ENCODE measurements at regions not wholly inside any gene's neighbourhood (a gene's known extent, or its start where the extent isn't known, plus 50 kb on each side); places are given as distances from the start of the nearest gene placed in this dataset.

DNA sequence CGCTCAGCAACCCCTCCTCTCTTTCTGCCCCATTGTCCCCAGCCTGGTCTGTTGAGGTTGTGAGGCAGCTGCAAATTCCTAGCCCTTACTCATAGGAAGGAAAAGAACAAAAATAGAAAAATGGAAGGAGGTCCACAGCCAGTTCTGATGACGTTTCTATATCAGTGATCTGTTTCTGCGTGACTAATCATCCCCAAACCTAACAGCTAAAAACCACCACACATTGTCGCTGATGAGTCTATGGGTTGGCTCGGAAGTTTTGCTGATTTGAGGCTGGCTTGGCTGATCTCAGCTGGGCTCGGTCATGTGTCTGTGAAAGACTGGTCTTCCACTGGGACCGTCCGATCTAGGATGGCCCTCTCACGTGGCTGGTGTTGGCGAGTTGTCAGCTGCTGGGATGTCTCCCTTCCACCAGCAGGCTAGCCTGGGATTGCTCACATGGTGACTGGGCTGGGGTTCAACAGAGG, 200.6 kb upstream of the ZNF618 start:
- Histone ChIP-seq H3K36me3 (ENCODE audit: control insufficient read depth in 4 of 4, insufficient read depth in 4 of 4, low read length in 3 of 4) (no peaks in the 10 kb centered on the region), H3K27ac (ENCODE audit: insufficient read depth in 1 of 2, low read depth in 1 of 2, low read length in 2 of 2, poor library complexity in 1 of 2, severe bottlenecking in 2 of 2) (no peak overlapping the region), H3K4me1 (ENCODE audit: control extremely low read depth in 1 of 4, control insufficient read depth in 4 of 4, insufficient read depth in 4 of 4, low read length in 3 of 4) (peaks cover 0 to 6% (median 5%) of the 10 kb centered on the region in 4 experiments), H3K9me3 (ENCODE audit: control extremely low read depth in 1 of 5, control insufficient read depth in 4 of 5, insufficient read depth in 2 of 5, low read depth in 1 of 5, low read length in 4 of 5) (no peaks in the 10 kb centered on the region), H3K27me3 (replicated peaks in 2 of 5; ENCODE audit: control insufficient read depth in 4 of 5, insufficient read depth in 5 of 5, low read length in 4 of 5) (peaks cover 0 to 3% (median 0%) of the 10 kb centered on the region in 5 experiments), H3K4me3 (ENCODE audit: control insufficient read depth in 1 of 7, extremely low read depth in 1 of 7, insufficient read depth in 4 of 7, low read depth in 2 of 7, low read length in 6 of 7) (no peak overlapping the region)
- POLR2A ChIA-PET, result no interaction called here
- 87% methylated on average over 8 of the region's 10 CpGs for WGBS (ENCODE audit: insufficient coverage)
- peak in 2 of 3 donors; percentile 33 to 53 for DNase-seq
- CTCF ChIA-PET, result interaction anchor here (0.7 to 1.6 kb wide), 2 partner anchors 18 to 20 kb away, joined by 3 to 8 read pairs; no protein-coding TSS in a partner anchor

GRCh38 chr9:113677057-113677456, 199.1 kb upstream of the ZNF618 start:
- Histone ChIP-seq H3K36me3 (ENCODE audit: control insufficient read depth in 4 of 4, insufficient read depth in 4 of 4, low read length in 3 of 4) (no peaks in the 10 kb centered on the region), H3K4me3 (ENCODE audit: control insufficient read depth in 1 of 7, extremely low read depth in 1 of 7, insufficient read depth in 4 of 7, low read depth in 2 of 7, low read length in 6 of 7) (no peak overlapping the region), H3K4me1 (ENCODE audit: control extremely low read depth in 1 of 4, control insufficient read depth in 4 of 4, insufficient read depth in 4 of 4, low read length in 3 of 4) (peaks cover 0 to 6% (median 5%) of the 10 kb centered on the region in 4 experiments), H3K9me3 (ENCODE audit: control extremely low read depth in 1 of 5, control insufficient read depth in 4 of 5, insufficient read depth in 2 of 5, low read depth in 1 of 5, low read length in 4 of 5) (no peaks in the 10 kb centered on the region), H3K27ac (ENCODE audit: insufficient read depth in 1 of 2, low read depth in 1 of 2, low read length in 2 of 2, poor library complexity in 1 of 2, severe bottlenecking in 2 of 2) (no peak overlapping the region), H3K27me3 (replicated peaks in 2 of 5; ENCODE audit: control insufficient read depth in 4 of 5, insufficient read depth in 5 of 5, low read length in 4 of 5) (peaks cover 0 to 3% (median 0%) of the 10 kb centered on the region in 5 experiments)
- 52% methylated on average over 9 of the region's 9 CpGs for WGBS (ENCODE audit: insufficient coverage)
- POLR2A ChIA-PET, result no interaction called here
- no peak for DNase-seq
- CTCF ChIA-PET, result interaction anchor here (1.2 to 1.9 kb wide), 4 partner anchors 11 to 22 kb away, joined by 3 to 7 read pairs (median 3); no protein-coding TSS in a partner anchor

DNA sequence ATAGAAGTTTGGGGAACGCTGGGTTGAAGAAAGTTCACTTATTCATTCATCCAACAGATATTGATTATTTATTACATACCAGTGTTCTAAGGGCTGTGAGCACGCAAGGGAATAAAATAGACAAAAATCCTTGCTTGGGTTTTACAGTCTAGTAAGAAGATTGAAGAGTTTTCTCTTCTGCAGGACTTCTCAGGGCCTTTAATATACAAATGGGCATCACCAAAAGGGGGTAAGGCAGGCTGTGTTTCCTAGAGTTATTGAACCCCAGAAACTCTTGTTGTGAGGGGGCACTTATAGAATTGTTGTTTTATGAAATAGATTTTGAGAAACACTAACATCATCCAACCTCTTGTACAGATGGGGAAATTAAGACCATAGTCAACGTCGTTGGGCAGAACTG, 198.5 kb upstream of the ZNF618 start:
- CTCF ChIA-PET, result interaction anchor here (1.2 to 1.9 kb wide), 4 partner anchors 11 to 23 kb away, joined by 3 to 7 read pairs (median 3); no protein-coding TSS in a partner anchor
- H3K9me3 ChIP-seq (ENCODE audit: control extremely low read depth in 1 of 5, control insufficient read depth in 4 of 5, insufficient read depth in 2 of 5, low read depth in 1 of 5, low read length in 4 of 5), result no peaks in the 10 kb centered on the region
- POLR2A ChIA-PET, result no interaction called here
- 100% methylated on average over 2 of the region's 4 CpGs for WGBS (ENCODE audit: insufficient coverage)
- H3K4me3 ChIP-seq (ENCODE audit: control insufficient read depth in 1 of 7, extremely low read depth in 1 of 7, insufficient read depth in 4 of 7, low read depth in 2 of 7, low read length in 6 of 7), result no peak overlapping the region
- H3K27ac ChIP-seq (ENCODE audit: insufficient read depth in 1 of 2, low read depth in 1 of 2, low read length in 2 of 2, poor library complexity in 1 of 2, severe bottlenecking in 2 of 2), result no peak overlapping the region
- DNase-seq, result no peak
- no peaks in the 10 kb centered on the region for H3K36me3 ChIP-seq (ENCODE audit: control insufficient read depth in 4 of 4, insufficient read depth in 4 of 4, low read length in 3 of 4)
- H3K4me1 ChIP-seq (ENCODE audit: control extremely low read depth in 1 of 4, control insufficient read depth in 4 of 4, insufficient read depth in 4 of 4, low read length in 3 of 4), result peaks cover 0 to 6% (median 5%) of the 10 kb centered on the region in 4 experiments
- H3K27me3 ChIP-seq (replicated peaks in 2 of 5; ENCODE audit: control insufficient read depth in 4 of 5, insufficient read depth in 5 of 5, low read length in 4 of 5), result peaks cover 0 to 3% (median 0%) of the 10 kb centered on the region in 5 experiments

GRCh38 chr9:113678119-113678858, 197.8 kb upstream of the ZNF618 start:
- peaks cover 0 to 6% (median 5%) of the 10 kb centered on the region in 4 experiments for H3K4me1 ChIP-seq (ENCODE audit: control extremely low read depth in 1 of 4, control insufficient read depth in 4 of 4, insufficient read depth in 4 of 4, low read length in 3 of 4)
- no peaks in the 10 kb centered on the region for H3K36me3 ChIP-seq (ENCODE audit: control insufficient read depth in 4 of 4, insufficient read depth in 4 of 4, low read length in 3 of 4)
- H3K27me3 ChIP-seq (replicated peaks in 2 of 5; ENCODE audit: control insufficient read depth in 4 of 5, insufficient read depth in 5 of 5, low read length in 4 of 5), result peaks cover 0 to 3% (median 0%) of the 10 kb centered on the region in 5 experiments
- POLR2A ChIA-PET, result no interaction called here
- no peaks in the 10 kb centered on the region for H3K9me3 ChIP-seq (ENCODE audit: control extremely low read depth in 1 of 5, control insufficient read depth in 4 of 5, insufficient read depth in 2 of 5, low read depth in 1 of 5, low read length in 4 of 5)
- CTCF ChIA-PET, result interaction anchor here (0.8 kb wide), 1 partner anchor 19 kb away, joined by 3 read pairs; no protein-coding TSS in a partner anchor
- no peak overlapping the region for H3K27ac ChIP-seq (ENCODE audit: insufficient read depth in 1 of 2, low read depth in 1 of 2, low read length in 2 of 2, poor library complexity in 1 of 2, severe bottlenecking in 2 of 2)
- H3K4me3 ChIP-seq (ENCODE audit: control insufficient read depth in 1 of 7, extremely low read depth in 1 of 7, insufficient read depth in 4 of 7, low read depth in 2 of 7, low read length in 6 of 7), result no peak overlapping the region
- 81% methylated on average over 2 of the region's 3 CpGs for WGBS (ENCODE audit: insufficient coverage)
- no peak for DNase-seq

- peaks cover 0 to 3% (median 0%) of the 10 kb centered on the region in 5 experiments for H3K27me3 ChIP-seq (replicated peaks in 2 of 5; ENCODE audit: control insufficient read depth in 4 of 5, insufficient read depth in 5 of 5, low read length in 4 of 5)
- CTCF ChIA-PET, result interaction anchor here (0.8 kb wide), 1 partner anchor 20 kb away, joined by 3 read pairs; no protein-coding TSS in a partner anchor
- 100% methylated on average over 1 of the region's 2 CpGs for WGBS (ENCODE audit: insufficient coverage)
Measured at GRCh38 chr9:113678859-113679256, 197.3 kb upstream of the ZNF618 start.

GRCh38 chr9:113682297-113682771, 193.8 kb upstream of the ZNF618 start:
- Histone ChIP-seq H3K36me3 (ENCODE audit: control insufficient read depth in 4 of 4, insufficient read depth in 4 of 4, low read length in 3 of 4) (no peaks in the 10 kb centered on the region), H3K27ac (ENCODE audit: insufficient read depth in 1 of 2, low read depth in 1 of 2, low read length in 2 of 2, poor library complexity in 1 of 2, severe bottlenecking in 2 of 2) (no peak overlapping the region), H3K4me3 (ENCODE audit: control insufficient read depth in 1 of 7, extremely low read depth in 1 of 7, insufficient read depth in 4 of 7, low read depth in 2 of 7, low read length in 6 of 7) (peak overlapping the region in 1 of 7 experiments; percentile 8), H3K27me3 (replicated peaks in 2 of 5; ENCODE audit: control insufficient read depth in 4 of 5, insufficient read depth in 5 of 5, low read length in 4 of 5) (peaks cover 0 to 14% (median under 1%) of the 10 kb centered on the region in 5 experiments), H3K4me1 (ENCODE audit: control extremely low read depth in 1 of 4, control insufficient read depth in 4 of 4, insufficient read depth in 4 of 4, low read length in 3 of 4) (peaks cover 0 to 2% (median under 1%) of the 10 kb centered on the region in 4 experiments), H3K9me3 (ENCODE audit: control extremely low read depth in 1 of 5, control insufficient read depth in 4 of 5, insufficient read depth in 2 of 5, low read depth in 1 of 5, low read length in 4 of 5) (peaks cover 0 to 2% (median 0%) of the 10 kb centered on the region in 5 experiments)
- peak; percentile 47 to 69 (median 59) for DNase-seq
- 37% methylated on average over 6 of the region's 9 CpGs for WGBS (ENCODE audit: insufficient coverage)
- POLR2A ChIA-PET, result no interaction called here
- CTCF ChIA-PET, result interaction anchor here (0.9 to 1.4 kb wide), 11 partner anchors 8 to 400 kb away, joined by 3 to 6 read pairs (median 3); no protein-coding TSS in a partner anchor

More at GRCh38 chr9:113678859-113679256, 197.3 kb upstream of the ZNF618 start:
- H3K4me1 ChIP-seq (ENCODE audit: control extremely low read depth in 1 of 4, control insufficient read depth in 4 of 4, insufficient read depth in 4 of 4, low read length in 3 of 4), result peaks cover 0 to 6% (median 5%) of the 10 kb centered on the region in 4 experiments
- no peak overlapping the region for H3K27ac ChIP-seq (ENCODE audit: insufficient read depth in 1 of 2, low read depth in 1 of 2, low read length in 2 of 2, poor library complexity in 1 of 2, severe bottlenecking in 2 of 2)
- no peaks in the 10 kb centered on the region for H3K36me3 ChIP-seq (ENCODE audit: control insufficient read depth in 4 of 4, insufficient read depth in 4 of 4, low read length in 3 of 4)
- no peaks in the 10 kb centered on the region for H3K9me3 ChIP-seq (ENCODE audit: control extremely low read depth in 1 of 5, control insufficient read depth in 4 of 5, insufficient read depth in 2 of 5, low read depth in 1 of 5, low read length in 4 of 5)
- no peak overlapping the region for H3K4me3 ChIP-seq (ENCODE audit: control insufficient read depth in 1 of 7, extremely low read depth in 1 of 7, insufficient read depth in 4 of 7, low read depth in 2 of 7, low read length in 6 of 7)
- no peak for DNase-seq
- POLR2A ChIA-PET, result interaction anchor here (0.6 kb wide), 1 partner anchor 377 kb away, joined by 4 read pairs; no protein-coding TSS in a partner anchor

Measured in common myeloid progenitor, CD34-positive (primary cell).